HepG2 (cell line): ENCODE measurements at regions not wholly inside any gene's neighbourhood (a gene's known extent, or its start where the extent isn't known, plus 50 kb on each side); places are given as distances from the start of the nearest gene placed in this dataset.

Experiments used
- ATAC-seq: fragments of 200-7000 bp; cut with Tn5 transposase; 3 replicates; pipeline ENCODE4 v1.9.1; 2020; ENCODE audit warnings: mild to moderate bottlenecking, moderate library complexity
- BruUV-seq: library from RNA; stranded (reverse); fragments of 400-500 nt; replicated peaks from 2 replicates; lab custom pipeline; 2021; lab: Mats Ljungman, UMichigan
- CTCF ChIA-PET: fragments of 300-600 bp; formaldehyde crosslinking; extraction: SDS; loops from one replicate; lab custom pipeline; 2021; ENCODE audit warnings: low total read pairs, inconsistent platforms, low intra/inter-chr PET ratio; lab: Yijun Ruan, JAX
- POLR2A ChIA-PET: fragments of 350-600 bp; sonication (Branson Sonifier 250); formaldehyde crosslinking; loops from one replicate; lab custom pipeline; 2020; ENCODE audit warnings: antibody characterized with exemption, inconsistent platforms; lab: Yijun Ruan, JAX
- DNase-seq: peaks from one replicate; pipeline ENCODE4 v3.0.0-alpha.2; 2015; ENCODE audit warnings: low spot score
- FAIRE-seq: peaks from 3 replicates; lab custom pipeline; 2011; peaks lifted over from hg19 to GRCh38; lab: Jason Lieb, UNC
- H2AFZ ChIP-seq: one replicate; pipeline ENCODE4 v1.6.1; 2011; ENCODE audit warnings: low read length, inconsistent platforms
- H3K27ac ChIP-seq: fragments of 300-600 bp; 3 replicates; pipeline ENCODE4 v1.8.0; 2011; ENCODE audit warnings: mixed run types, mild to moderate bottlenecking, mixed read lengths, low read length, inconsistent platforms; ENCODE audit not compliant: insufficient read depth; ENCODE audit errors: extremely low read length
- H3K27me3 ChIP-seq, 2 experiments: fragments of 200-600 bp in 1 of 2; 2 replicates in 1 of 2; 3 replicates in 1 of 2; pipeline versions ENCODE4 v1.6.0 to v1.8.0; 2011; ENCODE audit warnings: low read length in 2 of 2, mild to moderate bottlenecking in 2 of 2, moderate library complexity in 2 of 2, inconsistent platforms in 1 of 2; ENCODE audit not compliant: insufficient read depth in 2 of 2, control insufficient read depth in 1 of 2
- H3K36me3 ChIP-seq, 2 experiments: fragments of 200-600 bp in 1 of 2; replicated peaks in 1 of 2; 2 replicates in 1 of 2; 3 replicates in 1 of 2; pipeline versions ENCODE4 v1.5.1 to v1.8.0; 2011; ENCODE audit warnings: low read length in 2 of 2, inconsistent platforms in 1 of 2; ENCODE audit not compliant: insufficient read depth in 2 of 2, control insufficient read depth in 1 of 2
- H3K4me1 ChIP-seq: 2 replicates; pipeline ENCODE4 v1.5.1; 2012; ENCODE audit warnings: low read length, inconsistent platforms; ENCODE audit not compliant: insufficient read depth
- H3K4me2 ChIP-seq: 2 replicates; pipeline ENCODE4 v1.6.0; 2011; ENCODE audit warnings: low read depth, low read length, inconsistent platforms
- H3K4me3 ChIP-seq, 3 experiments: fragments of 200-600 bp in 1 of 3; sonication (generic), shearing (Covaris generic) in 1 of 3; replicated peaks in 1 of 3; 2 replicates each; pipeline ENCODE4 v1.5.1; 2011 to 2016; ENCODE audit warnings: low read length in 3 of 3, inconsistent platforms in 2 of 3, low read depth in 2 of 3, mild to moderate bottlenecking in 2 of 3, control low read depth in 1 of 3, mixed read lengths in 1 of 3; ENCODE audit not compliant: insufficient read depth in 1 of 3
- H3K79me2 ChIP-seq: one replicate; pipeline ENCODE4 v1.6.1; 2011; ENCODE audit warnings: low read length, inconsistent platforms; ENCODE audit not compliant: insufficient read depth
- H3K9ac ChIP-seq: 2 replicates; pipeline ENCODE4 v1.6.0; 2011; ENCODE audit warnings: mild to moderate bottlenecking, low read depth, low read length, inconsistent platforms; ENCODE audit not compliant: insufficient read depth
- H3K9me3 ChIP-seq: 2 replicates; pipeline ENCODE4 v1.5.1; 2012; ENCODE audit warnings: mild to moderate bottlenecking, low read length
- H4K20me1 ChIP-seq: 2 replicates; pipeline ENCODE4 v1.6.0; 2011; ENCODE audit warnings: inconsistent platforms, mild to moderate bottlenecking, low read length, moderate library complexity; ENCODE audit not compliant: insufficient read depth
- BHLHE40 ChIP-seq: IDR thresholded peaks from 2 replicates; pipeline ENCODE4 v1.6.1; 2011; ENCODE audit warnings: low read length, improper control_type of control experiment
- GMEB2 ChIP-seq: IDR thresholded peaks from 2 replicates; pipeline ENCODE4 v1.6.1; 2016; ENCODE audit warnings: missing biosample characterization, missing genetic modification reagents, low read depth
- IKZF1 ChIP-seq: fragments of 450-650 bp; IDR thresholded peaks from 2 replicates; pipeline ENCODE4 v1.7.1; 2016
- LCORL ChIP-seq, 2 experiments: fragments of 450-650 bp in 1 of 2; sonication (generic) in 1 of 2; formaldehyde crosslinking in 1 of 2; IDR thresholded peaks; 2 replicates each; pipeline versions ENCODE4 v1.5.0 to v1.6.1; 2017 to 2020; ENCODE audit warnings: antibody characterized with exemption in 1 of 2, missing genetic modification reagents in 1 of 2
- MLLT10 ChIP-seq: sonication (generic); formaldehyde crosslinking; IDR thresholded peaks from 2 replicates; pipeline ENCODE4 v1.4.0; 2020; ENCODE audit warnings: missing genetic modification reagents
- REPIN1 ChIP-seq: sonication (generic); formaldehyde crosslinking; IDR thresholded peaks from 2 replicates; pipeline ENCODE4 v1.8.0; 2022; ENCODE audit warnings: missing genetic modification reagents, low read depth, mild to moderate bottlenecking, borderline replicate concordance
- SP2 ChIP-seq: sonication (generic); formaldehyde crosslinking; IDR thresholded peaks from 2 replicates; pipeline ENCODE4 v1.5.1; 2020; ENCODE audit warnings: mild to moderate bottlenecking, missing genetic modification reagents
- ZNF343 ChIP-seq: sonication (generic); formaldehyde crosslinking; IDR thresholded peaks from 2 replicates; pipeline ENCODE4 v1.4.0; 2020; ENCODE audit warnings: mild to moderate bottlenecking, missing genetic modification reagents
- ZNF558 ChIP-seq: sonication (generic); formaldehyde crosslinking; IDR thresholded peaks from 2 replicates; pipeline ENCODE4 v1.9.0; 2022; ENCODE audit warnings: mild to moderate bottlenecking, missing genetic modification reagents, borderline replicate concordance
- ZNF660 ChIP-seq: sonication (generic); formaldehyde crosslinking; IDR thresholded peaks from 2 replicates; pipeline ENCODE4 v1.5.1; 2020; ENCODE audit warnings: mild to moderate bottlenecking, low read depth, missing genetic modification reagents, borderline replicate concordance
- WGBS: methylation state at CpG from one replicate; pipeline ENCODE4 v1.1.6; 2017; ENCODE audit warnings: low lambda C conversion rate; 5-methylcytosine and 5-hydroxymethylcytosine counted together
- in situ Hi-C: cut with HindIII; loops from 2 replicates; pipeline ENCODE4 v1.10.0; 2017; ENCODE audit warnings: low pct_unique_long_range_greater_than_20kb; ENCODE audit not compliant: extremely low pct_ligation_motif_present
- intact Hi-C: fragments of 100-400 bp; cut with micrococcal nuclease; formaldehyde crosslinking; loops from one replicate; pipeline ENCODE4 v1.10.0; 2022; ENCODE audit not compliant: unreplicated experiment

GRCh38 chr7:48832303-48832845 is 92.0 kb upstream of the CDC14C start:
- CTCF ChIA-PET = no interaction called here
- WGBS = 0% methylated on average over 3 of the region's 4 CpGs

GRCh38 chr7:48837266-48837665 is 87.1 kb upstream of the CDC14C start:
- BruUV-seq = no TSS peak
- no peaks in the 10 kb centered on the region for H3K79me2 ChIP-seq
- H4K20me1 ChIP-seq = no peaks in the 10 kb centered on the region
- H3K4me3 ChIP-seq = no peak overlapping the region
- FAIRE-seq (no peak), ATAC-seq (no peak), DNase-seq (no peak)
- H3K4me1 ChIP-seq = no peaks in the 10 kb centered on the region
- WGBS = 0% methylated on average over 1 of the region's 1 CpG
- H3K9me3 ChIP-seq = no peaks in the 10 kb centered on the region
- H2AFZ ChIP-seq = no peak overlapping the region
- intact Hi-C loops (no loop called here), in situ Hi-C loops (no loop called here)
- TF ChIP-seq ZNF343 (CRISPR knock-in tag) = no peak
- TF ChIP-seq GMEB2 (CRISPR knock-in tag) = no peak
- TF ChIP-seq REPIN1 (CRISPR knock-in tag) = no peak
- no peak for TF ChIP-seq BHLHE40
- TF ChIP-seq SP2 = no peak
- no peak for TF ChIP-seq ZNF558 (CRISPR knock-in tag)
- CTCF ChIA-PET = no interaction called here
- H3K9ac ChIP-seq = no peak overlapping the region
- no peak overlapping the region for H3K4me2 ChIP-seq
- H3K27me3 ChIP-seq = no peaks in the 10 kb centered on the region
- H3K27ac ChIP-seq = no peak overlapping the region
- POLR2A ChIA-PET = no interaction called here
- H3K36me3 ChIP-seq = no peaks in the 10 kb centered on the region

More at GRCh38 chr7:48832303-48832845, 92.0 kb upstream of the CDC14C start:
- H3K4me3 ChIP-seq = no peak overlapping the region
- no peak overlapping the region for H3K4me2 ChIP-seq
- intact Hi-C loops = no loop called here
- no peaks in the 10 kb centered on the region for H3K79me2 ChIP-seq
- H3K27ac ChIP-seq = no peak overlapping the region
- TF ChIP-seq LCORL (IDR thresholded peaks at IDR 0.05) (no peak), LCORL (CRISPR knock-in tag; IDR thresholded peaks at IDR 0.05) (no peak), MLLT10 (no peak), ZNF660 (no peak), IKZF1 (no peak)
- TF ChIP-seq, all 625 proteins: peak for 0
- Histone ChIP-seq H3K27me3 (no peaks in the 10 kb centered on the region), H3K9me3 (no peaks in the 10 kb centered on the region), H2AFZ (no peak overlapping the region), H3K9ac (no peak overlapping the region), H3K4me1 (no peaks in the 10 kb centered on the region), H4K20me1 (no peaks in the 10 kb centered on the region), H3K36me3 (no peaks in the 10 kb centered on the region)
- no TSS peak for BruUV-seq
- no peak for FAIRE-seq
- in situ Hi-C loops = no loop called here
- no peak for DNase-seq
- POLR2A ChIA-PET = no interaction called here
- ATAC-seq = no peak
